ENCODE measurements at regions not wholly inside any gene's neighbourhood (a gene's known extent, or its start where the extent isn't known, plus 50 kb on each side); places are given as distances from the start of the nearest gene placed in this dataset.

DNA sequence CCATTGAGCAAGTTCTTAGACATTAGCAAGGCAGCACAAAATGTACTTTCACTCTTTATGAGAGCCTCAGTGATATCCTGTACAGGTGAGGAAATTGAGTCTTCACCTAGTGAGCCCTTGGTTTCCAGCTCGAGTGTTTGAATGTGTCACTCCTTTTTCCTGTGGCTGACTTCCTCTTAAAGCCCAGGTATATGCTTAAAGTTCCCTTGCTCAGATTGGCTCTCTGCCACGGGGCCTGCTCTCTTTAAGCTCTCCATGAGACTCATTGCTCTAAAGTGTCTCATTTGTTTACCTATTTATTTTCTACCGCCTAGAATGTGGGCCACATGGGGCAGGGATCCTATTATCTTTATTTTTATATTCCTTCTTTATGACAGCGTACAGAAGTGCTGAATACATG, 324.9 kb downstream of the SIPA1L2 start:
- Mint-ChIP-seq H3K4me1 (no peaks in the 10 kb centered on the region), H3K27me3 (peaks cover 13% of the 10 kb centered on the region), H3K9me3 (ENCODE audit: low read depth) (no peaks in the 10 kb centered on the region), H3K27ac (no peak overlapping the region), H3K4me3 (no peak overlapping the region), H3K36me3 (no peaks in the 10 kb centered on the region)
- CTCF ChIA-PET = no interaction called here
- DNase-seq (no peak), ATAC-seq (no peak)

DNA sequence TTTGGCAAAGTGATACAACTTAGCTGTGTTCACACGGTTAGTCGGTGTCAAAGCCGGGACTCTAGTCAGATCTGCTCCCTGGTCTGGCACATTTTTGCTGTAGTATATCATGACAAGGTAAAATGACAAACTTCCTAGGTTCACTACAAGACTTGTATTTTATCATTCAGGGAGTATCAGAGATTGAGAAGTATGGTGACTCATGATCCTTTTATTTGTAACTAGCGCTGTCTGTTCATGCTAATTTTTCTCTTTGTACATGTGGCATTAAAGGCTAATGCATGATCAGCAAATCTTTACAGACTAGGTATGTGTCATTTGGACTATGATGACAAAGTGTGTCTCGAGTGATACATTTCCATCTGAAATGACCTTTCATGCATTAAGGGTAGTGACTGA, 326.7 kb downstream of the SIPA1L2 start:
- CTCF ChIA-PET = no interaction called here

DNA sequence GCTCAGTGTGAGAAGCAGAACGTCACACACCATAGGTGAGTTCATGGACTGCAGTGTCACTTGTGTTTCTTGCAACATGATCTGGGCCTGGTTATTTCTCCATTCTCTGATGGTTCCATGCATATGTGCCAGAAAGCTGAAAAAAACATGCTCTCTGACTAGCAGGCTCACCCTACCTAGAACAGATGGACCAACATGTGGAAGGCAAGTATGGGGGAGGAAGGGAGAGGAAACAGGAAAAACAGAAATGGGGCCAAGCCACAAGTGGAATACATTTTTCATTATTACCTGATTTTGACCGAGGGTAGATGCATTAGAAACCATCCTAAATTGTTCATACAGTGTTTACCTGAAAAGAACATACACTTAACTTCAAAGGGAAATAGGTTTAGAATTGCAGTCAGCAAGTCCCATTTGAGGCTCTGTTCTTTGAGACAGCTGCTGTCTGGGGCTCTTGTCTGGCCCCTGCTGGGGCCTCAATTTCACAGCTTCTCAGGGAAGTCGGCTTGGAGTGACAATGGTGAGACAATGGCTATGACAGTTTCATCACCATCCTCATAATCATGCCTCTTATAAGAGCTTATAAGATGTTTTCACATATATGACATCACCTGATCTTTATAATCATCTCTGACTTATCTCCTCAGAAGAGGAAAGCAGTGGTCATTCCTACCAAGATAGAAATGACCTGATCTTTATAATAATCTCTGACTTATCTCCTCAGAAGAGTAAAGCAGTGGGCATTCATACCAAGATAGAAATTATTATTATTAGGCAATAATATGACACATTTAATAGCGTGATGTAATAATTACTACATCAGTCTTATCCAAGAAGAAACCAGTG, 327.3 kb downstream of the SIPA1L2 start:
- H3K4me1 Mint-ChIP-seq = no peaks in the 10 kb centered on the region
- CTCF ChIA-PET = no interaction called here
- DNase-seq = no peak
- H3K9me3 Mint-ChIP-seq (ENCODE audit: low read depth) = no peaks in the 10 kb centered on the region
- no peak overlapping the region for H3K27ac Mint-ChIP-seq
- no peaks in the 10 kb centered on the region for H3K36me3 Mint-ChIP-seq
- H3K27me3 Mint-ChIP-seq = peaks cover 7% of the 10 kb centered on the region
- no peak for ATAC-seq
- no peak overlapping the region for H3K4me3 Mint-ChIP-seq

More for the DNA sequence above, 326.7 kb downstream of the SIPA1L2 start:
- Mint-ChIP-seq H3K36me3 (no peaks in the 10 kb centered on the region), H3K27me3 (peaks cover 9% of the 10 kb centered on the region), H3K9me3 (ENCODE audit: low read depth) (no peaks in the 10 kb centered on the region), H3K4me1 (no peaks in the 10 kb centered on the region), H3K27ac (no peak overlapping the region), H3K4me3 (no peak overlapping the region)
- ATAC-seq (no peak), DNase-seq (no peak)

DNA sequence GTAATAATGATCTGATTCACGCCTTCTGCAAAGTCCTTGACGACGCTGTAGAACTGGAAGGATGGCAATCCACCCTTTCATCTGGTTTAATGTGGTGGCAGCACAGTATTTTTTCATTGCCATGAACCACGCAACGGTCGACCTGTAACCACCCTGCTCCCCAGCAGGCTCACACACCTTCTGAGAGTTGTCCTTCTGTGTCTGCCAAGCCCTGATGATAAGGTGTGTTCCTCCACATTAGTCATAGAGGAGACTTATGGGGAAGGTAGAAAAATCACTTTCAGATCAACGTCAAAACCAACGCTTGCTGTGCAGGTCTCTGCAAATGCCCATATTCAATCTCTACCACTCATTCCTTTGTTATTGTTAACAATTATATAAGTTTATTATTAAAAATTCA, 328.7 kb downstream of the SIPA1L2 start:
- no peak for DNase-seq
- CTCF ChIA-PET = no interaction called here
- no peak overlapping the region for H3K4me3 Mint-ChIP-seq
- no peaks in the 10 kb centered on the region for H3K36me3 Mint-ChIP-seq
- H3K9me3 Mint-ChIP-seq (ENCODE audit: low read depth) = no peaks in the 10 kb centered on the region
- ATAC-seq = no peak
- no peaks in the 10 kb centered on the region for H3K4me1 Mint-ChIP-seq
- H3K27me3 Mint-ChIP-seq = peaks cover 7% of the 10 kb centered on the region
- no peak overlapping the region for H3K27ac Mint-ChIP-seq

DNA sequence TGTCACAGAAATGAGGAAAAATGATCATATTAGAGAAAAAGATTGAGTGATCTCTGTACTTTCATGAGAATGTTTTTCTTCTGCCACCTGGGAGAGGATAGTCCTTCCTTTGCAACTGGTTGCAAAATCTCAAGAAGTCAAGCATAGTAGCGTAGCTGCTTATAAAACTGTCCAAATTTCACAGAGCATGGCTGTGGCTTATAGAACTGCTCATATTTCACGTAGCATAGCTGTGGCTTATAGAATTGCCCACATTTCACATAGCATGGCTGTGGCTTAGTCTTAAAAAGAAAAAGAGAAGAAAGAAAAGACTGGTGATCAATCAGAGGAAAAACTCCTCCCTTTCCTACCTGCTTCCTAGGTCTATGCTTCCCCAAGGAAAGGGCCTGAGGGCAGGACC, 329.5 kb downstream of the SIPA1L2 start:
- H3K27me3 Mint-ChIP-seq = peaks cover 7% of the 10 kb centered on the region
- ATAC-seq = no peak
- H3K27ac Mint-ChIP-seq = no peak overlapping the region
- no peaks in the 10 kb centered on the region for H3K9me3 Mint-ChIP-seq (ENCODE audit: low read depth)
- H3K36me3 Mint-ChIP-seq = no peaks in the 10 kb centered on the region
- DNase-seq = no peak
- H3K4me1 Mint-ChIP-seq = no peaks in the 10 kb centered on the region
- no peak overlapping the region for H3K4me3 Mint-ChIP-seq
- CTCF ChIA-PET = no interaction called here

DNA sequence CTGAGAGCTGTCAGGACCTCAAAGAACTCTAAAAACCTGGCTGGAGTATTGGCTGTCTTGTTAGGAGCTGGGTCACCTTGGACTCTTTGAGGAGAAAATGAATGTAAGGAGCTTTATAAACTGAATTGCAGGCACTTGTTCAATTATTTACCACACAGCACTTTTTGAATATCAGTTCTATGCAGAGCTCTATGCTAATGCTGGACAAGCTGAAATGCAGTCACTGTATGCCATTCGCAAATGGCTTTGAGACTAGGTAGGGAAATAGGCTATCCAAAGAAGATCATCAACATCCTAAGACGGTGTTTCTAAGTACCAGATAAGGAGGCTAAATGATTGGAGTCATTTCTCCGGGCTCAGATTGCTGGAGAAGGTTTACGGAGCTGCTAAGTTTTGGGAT, 333.5 kb downstream of the SIPA1L2 start:
- ATAC-seq (no peak), DNase-seq (no peak)
- CTCF ChIA-PET = no interaction called here
- no peak overlapping the region for H3K4me3 Mint-ChIP-seq
- H3K9me3 Mint-ChIP-seq (ENCODE audit: low read depth) = no peaks in the 10 kb centered on the region
- H3K4me1 Mint-ChIP-seq = peaks cover 5% of the 10 kb centered on the region
- peaks cover 8% of the 10 kb centered on the region for H3K27me3 Mint-ChIP-seq
- no peak overlapping the region for H3K27ac Mint-ChIP-seq
- H3K36me3 Mint-ChIP-seq = no peaks in the 10 kb centered on the region

DNA sequence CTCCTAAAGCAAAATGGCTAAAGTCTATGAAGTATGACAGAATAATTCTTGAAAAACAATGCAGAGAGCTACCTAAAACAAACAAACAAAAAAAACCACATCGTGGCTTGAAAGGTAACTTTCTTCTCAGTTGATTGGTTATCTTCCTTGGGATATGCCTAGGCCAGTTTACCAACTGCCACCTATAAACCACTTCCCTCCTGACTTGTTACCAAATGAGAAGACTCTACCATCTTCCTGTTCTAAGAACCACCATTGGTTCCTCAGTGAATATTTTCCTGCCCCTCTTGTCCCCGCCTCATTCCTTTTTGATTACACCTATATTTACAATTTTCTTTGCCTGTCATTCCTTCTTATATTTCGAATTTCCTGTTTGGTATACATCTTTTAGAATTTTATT, 336.6 kb downstream of the SIPA1L2 start:
- DNase-seq (no peak), ATAC-seq (no peak)
- H3K4me1 Mint-ChIP-seq = peaks cover 5% of the 10 kb centered on the region
- H3K9me3 Mint-ChIP-seq (ENCODE audit: low read depth) = no peaks in the 10 kb centered on the region
- no peak overlapping the region for H3K27ac Mint-ChIP-seq
- no peaks in the 10 kb centered on the region for H3K36me3 Mint-ChIP-seq
- H3K27me3 Mint-ChIP-seq = peaks cover 10% of the 10 kb centered on the region
- no peak overlapping the region for H3K4me3 Mint-ChIP-seq
- CTCF ChIA-PET = no interaction called here

DNA sequence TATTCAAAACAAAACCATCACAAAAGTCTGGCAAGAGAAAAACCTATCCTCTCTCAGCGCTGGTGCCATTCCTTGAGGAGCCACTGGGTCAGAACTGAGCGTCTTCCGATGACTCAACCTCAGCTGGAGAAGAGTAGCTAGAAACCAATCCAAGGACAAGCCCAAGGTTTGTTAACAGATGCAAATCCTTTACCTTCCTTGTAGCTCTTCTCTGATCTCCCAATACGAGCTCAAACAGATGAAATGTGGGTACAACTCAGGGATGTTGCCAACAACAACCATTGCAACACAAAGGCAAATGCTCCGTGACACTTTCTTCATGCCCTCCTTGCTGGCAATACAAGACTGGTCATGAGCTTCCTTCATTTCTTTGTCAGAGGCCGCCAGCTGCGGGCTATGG, 337.1 kb downstream of the SIPA1L2 start:
- Mint-ChIP-seq H3K4me3 (no peak overlapping the region), H3K9me3 (ENCODE audit: low read depth) (no peaks in the 10 kb centered on the region), H3K27me3 (peaks cover 10% of the 10 kb centered on the region), H3K36me3 (no peaks in the 10 kb centered on the region), H3K27ac (no peak overlapping the region), H3K4me1 (peaks cover 5% of the 10 kb centered on the region)
- ATAC-seq (no peak), DNase-seq (no peak)
- CTCF ChIA-PET = no interaction called here

DNA sequence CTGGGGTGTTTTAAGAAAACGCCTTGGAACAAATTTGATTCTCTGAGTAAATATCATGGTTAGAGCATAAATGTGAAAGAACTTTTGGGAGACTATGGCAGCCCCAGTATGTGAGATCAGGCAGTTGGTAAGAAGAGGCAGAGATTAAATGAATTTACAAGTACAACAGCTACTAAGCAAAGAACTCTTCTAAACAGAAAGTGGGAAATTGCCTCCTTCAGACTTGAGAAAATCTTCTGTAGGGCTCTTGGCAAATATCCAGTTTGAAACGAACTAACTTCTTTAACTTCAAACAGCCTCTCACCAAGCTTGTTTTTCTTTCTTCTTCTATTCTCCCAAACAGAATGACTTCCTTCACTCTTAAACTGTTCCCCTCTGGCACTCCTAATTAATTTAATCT, 337.7 kb downstream of the SIPA1L2 start:
- DNase-seq (no peak), ATAC-seq (no peak)
- Mint-ChIP-seq H3K4me1 (peaks cover 5% of the 10 kb centered on the region), H3K9me3 (ENCODE audit: low read depth) (no peaks in the 10 kb centered on the region), H3K36me3 (no peaks in the 10 kb centered on the region), H3K27ac (no peak overlapping the region), H3K4me3 (no peak overlapping the region), H3K27me3 (peaks cover 10% of the 10 kb centered on the region)
- CTCF ChIA-PET = no interaction called here

DNA sequence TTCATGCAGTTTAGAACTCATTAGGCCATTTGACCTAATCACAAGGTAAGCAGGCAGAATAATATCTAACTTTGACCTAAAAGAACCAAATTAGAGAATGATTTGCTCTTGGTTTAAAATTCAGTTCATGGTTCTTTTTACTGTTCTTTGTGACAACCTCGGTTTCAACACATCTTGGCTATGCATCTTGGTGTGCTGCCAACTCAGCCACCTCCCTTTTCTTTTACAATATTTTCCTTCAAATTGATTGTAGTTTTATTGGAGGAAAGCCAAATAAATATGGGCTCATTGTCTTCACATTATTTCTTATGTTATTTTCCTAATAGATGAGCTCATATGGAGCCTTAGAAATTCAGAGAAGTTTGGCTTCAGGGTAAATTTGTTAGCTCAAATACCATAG, 338.3 kb downstream of the SIPA1L2 start:
- Mint-ChIP-seq H3K36me3 (no peaks in the 10 kb centered on the region), H3K27ac (no peak overlapping the region), H3K4me3 (no peak overlapping the region), H3K4me1 (peaks cover 5% of the 10 kb centered on the region), H3K9me3 (ENCODE audit: low read depth) (no peaks in the 10 kb centered on the region), H3K27me3 (peaks cover 10% of the 10 kb centered on the region)
- CTCF ChIA-PET = no interaction called here
- DNase-seq (no peak), ATAC-seq (no peak)

DNA sequence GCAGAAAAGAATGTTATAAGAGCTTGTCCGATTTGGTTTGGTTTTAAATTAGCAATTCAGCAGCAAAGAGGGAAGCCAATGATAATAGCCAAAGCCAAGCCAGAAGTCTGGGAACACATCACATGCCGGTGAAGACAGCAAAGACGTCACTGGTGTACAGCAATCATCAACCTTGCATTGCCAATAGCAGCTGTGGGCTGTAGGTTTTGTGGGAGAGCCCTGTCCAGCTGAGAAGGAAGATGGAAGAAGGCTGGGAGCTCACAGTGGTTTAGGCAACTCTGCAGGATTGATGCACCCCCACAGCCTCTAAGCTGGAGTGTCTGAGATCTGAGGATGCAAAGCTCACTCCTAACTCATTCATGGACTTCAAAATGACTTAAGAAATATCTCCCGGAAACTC, 338.7 kb downstream of the SIPA1L2 start:
- ATAC-seq = no peak
- CTCF ChIA-PET = no interaction called here

DNA sequence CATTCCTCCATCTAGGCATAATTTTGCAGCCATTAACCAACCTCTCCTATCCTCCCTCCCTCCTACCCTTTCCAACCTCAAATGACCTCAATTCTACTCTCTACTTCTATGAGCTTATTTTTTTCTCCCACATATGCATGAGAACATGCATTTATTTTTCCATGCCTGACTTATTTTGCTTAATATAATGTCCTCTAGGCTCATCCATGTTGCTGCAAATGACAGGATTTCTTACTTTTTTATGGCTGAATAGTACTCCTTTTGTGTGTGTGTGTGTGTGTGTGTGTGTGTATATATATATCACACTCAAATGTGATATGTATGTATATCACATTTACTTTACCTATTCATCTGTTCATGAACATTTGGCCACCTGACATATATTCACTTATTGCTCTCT, 339.4 kb downstream of the SIPA1L2 start:
- DNase-seq (no peak), ATAC-seq (no peak)
- H3K4me1 Mint-ChIP-seq = peaks cover 5% of the 10 kb centered on the region
- no peak overlapping the region for H3K4me3 Mint-ChIP-seq
- peaks cover 10% of the 10 kb centered on the region for H3K27me3 Mint-ChIP-seq
- H3K27ac Mint-ChIP-seq = no peak overlapping the region
- CTCF ChIA-PET = no interaction called here
- H3K9me3 Mint-ChIP-seq (ENCODE audit: low read depth) = no peaks in the 10 kb centered on the region
- no peaks in the 10 kb centered on the region for H3K36me3 Mint-ChIP-seq

More for the DNA sequence above, 338.7 kb downstream of the SIPA1L2 start:
- Mint-ChIP-seq H3K36me3 (no peaks in the 10 kb centered on the region), H3K27ac (no peak overlapping the region), H3K27me3 (peaks cover 10% of the 10 kb centered on the region), H3K4me3 (no peak overlapping the region), H3K4me1 (peaks cover 5% of the 10 kb centered on the region), H3K9me3 (ENCODE audit: low read depth) (no peaks in the 10 kb centered on the region)
- DNase-seq = no peak

DNA sequence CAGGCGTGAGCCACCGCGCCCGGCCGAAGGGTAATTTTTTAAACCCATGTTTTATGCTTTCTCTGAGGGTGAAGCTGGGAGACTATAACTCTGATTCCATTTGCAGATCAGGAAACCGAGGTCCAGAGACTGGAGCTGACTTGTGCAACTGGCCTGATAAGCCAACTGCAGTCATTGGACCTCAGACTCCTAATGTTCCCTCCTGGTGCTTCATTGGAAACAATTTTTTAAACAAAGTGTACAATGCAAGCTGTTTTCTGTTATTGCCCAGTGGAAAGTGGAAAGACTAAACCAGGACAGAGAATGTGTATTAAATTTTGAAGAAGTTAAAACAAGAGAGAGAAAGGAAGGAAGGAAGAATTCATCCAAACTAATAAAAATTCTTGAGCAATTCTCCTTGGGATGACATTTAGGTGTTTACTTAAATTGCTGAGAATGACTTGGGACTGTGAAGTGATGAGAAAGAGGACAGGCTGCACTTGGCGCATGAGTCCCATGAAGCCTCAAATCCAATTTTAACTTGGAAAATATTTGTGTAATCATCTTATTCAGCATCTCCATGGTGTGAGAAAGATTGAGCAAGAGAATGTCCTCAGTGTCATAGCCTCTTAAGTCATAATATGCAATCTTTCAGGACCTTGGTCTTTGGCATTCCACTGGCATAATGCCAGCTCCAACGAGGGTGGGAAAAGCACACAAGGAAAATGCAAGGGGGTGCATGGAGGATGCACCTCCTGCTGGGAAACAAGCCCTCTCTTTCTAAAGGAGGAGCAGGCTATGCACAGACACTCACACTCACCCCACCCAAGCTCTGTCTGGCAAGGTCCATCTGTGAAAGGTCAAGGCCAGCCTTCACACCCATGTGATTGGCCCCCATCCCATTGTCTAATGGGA, 342.0 kb downstream of the SIPA1L2 start:
- no peak overlapping the region for H3K27ac Mint-ChIP-seq
- H3K4me1 Mint-ChIP-seq = no peaks in the 10 kb centered on the region
- H3K27me3 Mint-ChIP-seq = peaks cover 10% of the 10 kb centered on the region
- H3K36me3 Mint-ChIP-seq = no peaks in the 10 kb centered on the region
- no peak overlapping the region for H3K4me3 Mint-ChIP-seq
- H3K9me3 Mint-ChIP-seq (ENCODE audit: low read depth) = no peaks in the 10 kb centered on the region
- ATAC-seq (no peak), DNase-seq (no peak)
- CTCF ChIA-PET = no interaction called here

DNA sequence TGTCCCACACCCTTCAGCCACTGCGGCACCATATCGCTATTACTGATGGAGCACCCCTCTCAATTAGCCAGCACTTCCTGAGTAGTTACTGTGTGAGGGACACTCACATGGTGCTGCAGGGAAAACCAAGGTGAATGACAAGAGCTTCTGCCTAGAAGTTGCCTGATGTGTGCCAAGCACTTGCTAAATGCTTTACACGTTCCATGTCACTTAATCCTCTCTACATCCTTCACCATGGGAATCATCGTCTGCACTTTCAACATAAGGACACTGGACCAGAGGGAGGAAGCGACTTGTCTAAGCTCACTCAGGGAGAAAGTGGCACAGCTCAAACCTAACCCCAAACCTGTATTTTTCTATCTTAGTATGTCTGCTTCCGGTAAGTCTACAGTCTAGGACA, 344.8 kb downstream of the SIPA1L2 start:
- Mint-ChIP-seq H3K27ac (no peak overlapping the region), H3K36me3 (no peaks in the 10 kb centered on the region), H3K4me1 (no peaks in the 10 kb centered on the region), H3K9me3 (ENCODE audit: low read depth) (no peaks in the 10 kb centered on the region), H3K27me3 (peaks cover 9% of the 10 kb centered on the region), H3K4me3 (no peak overlapping the region)
- ATAC-seq = no peak
- no peak for DNase-seq
- CTCF ChIA-PET = no interaction called here
